ENCODE measurements at regions not wholly inside any gene's neighbourhood (a gene's known extent, or its start where the extent isn't known, plus 50 kb on each side); places are given as distances from the start of the nearest gene placed in this dataset.
A peak's percentile ranks its signal among the peaks of the same experiment; 100 is the strongest.

GRCh38 chr10:36331121-36331520 is 689.0 kb upstream of the FZD8 start:
- intact Hi-C loops (cut with micrococcal nuclease) (no loop called here), dilution Hi-C loops (cut with MboI; ENCODE audit: extremely low pct_ligation_motif_present, low sequenced_read_pairs) (no loop called here)
- BruUV-seq (replicated peaks): no TSS peak
- Histone ChIP-seq H3K27me3 (ENCODE audit: control insufficient read depth in 2 of 2, insufficient read depth in 2 of 2, low read length in 2 of 2) (no peaks in the 10 kb centered on the region), H3K4me3 (replicated peaks in 1 of 3; ENCODE audit: insufficient read depth in 1 of 3, low read depth in 1 of 3, low read length in 3 of 3) (no peak overlapping the region), H3K36me3 (ENCODE audit: control insufficient read depth in 2 of 2, extremely low read depth in 1 of 2, insufficient read depth in 2 of 2, low read length in 2 of 2) (no peaks in the 10 kb centered on the region), H3K9me3 (replicated peaks; ENCODE audit: control insufficient read depth, insufficient read depth, low read length) (no peaks in the 10 kb centered on the region), H3K9ac (replicated peaks; ENCODE audit: extremely low read depth, insufficient read depth, low read length) (no peak overlapping the region), H4K20me1 (replicated peaks; ENCODE audit: control insufficient read depth, extremely low read depth, insufficient read depth, low read length) (no peaks in the 10 kb centered on the region), H3K27ac (ENCODE audit: insufficient read depth, low read depth, low read length) (no peak overlapping the region), H3K4me1 (ENCODE audit: control insufficient read depth, extremely low read depth, insufficient read depth, low read length) (peaks cover 4% of the 10 kb centered on the region), H3K79me2 (ENCODE audit: control insufficient read depth, insufficient read depth, low read length) (no peaks in the 10 kb centered on the region), H3K4me2 (ENCODE audit: insufficient read depth, low read length) (peak overlapping the region; percentile 8), H2AFZ (ENCODE audit: low read depth, low read length) (peak overlapping the region; percentile 24), H3K9me1 (replicated peaks; ENCODE audit: control insufficient read depth, extremely low read depth, insufficient read depth, low read length) (no peaks in the 10 kb centered on the region)
- FAIRE-seq: no peak
- ChIA-PET CTCF (no interaction called here), POLR2A (no interaction called here)
- peak; percentile 70 for DNase-seq (ENCODE audit: low read depth, low spot score)
- TF ChIP-seq EZH2 (IDR thresholded peaks at IDR 0.05; ENCODE audit: borderline replicate concordance, low read depth, low read length, severe bottlenecking) (no peak), POLR2AphosphoS5 (IDR thresholded peaks at IDR 0.05; ENCODE audit: insufficient read depth, low read depth, low read length) (no peak), FOS (IDR thresholded peaks at IDR 0.05; ENCODE audit: borderline replicate concordance, insufficient read depth, low read length) (no peak), POLR2A (IDR thresholded peaks at IDR 0.05; ENCODE audit: low read depth, low read length) (no peak), GATA2 (IDR thresholded peaks at IDR 0.05; ENCODE audit: insufficient read depth, insufficient read length, low read depth, low read length) (no peak), JUN (IDR thresholded peaks at IDR 0.05; ENCODE audit: borderline replicate concordance, insufficient read depth, insufficient read length, low read depth) (peak; percentile 3), MYC (IDR thresholded peaks at IDR 0.05; ENCODE audit: low read depth, low read length) (no peak), MAX (IDR thresholded peaks at IDR 0.05; ENCODE audit: insufficient read depth, insufficient read length) (no peak)

DNA sequence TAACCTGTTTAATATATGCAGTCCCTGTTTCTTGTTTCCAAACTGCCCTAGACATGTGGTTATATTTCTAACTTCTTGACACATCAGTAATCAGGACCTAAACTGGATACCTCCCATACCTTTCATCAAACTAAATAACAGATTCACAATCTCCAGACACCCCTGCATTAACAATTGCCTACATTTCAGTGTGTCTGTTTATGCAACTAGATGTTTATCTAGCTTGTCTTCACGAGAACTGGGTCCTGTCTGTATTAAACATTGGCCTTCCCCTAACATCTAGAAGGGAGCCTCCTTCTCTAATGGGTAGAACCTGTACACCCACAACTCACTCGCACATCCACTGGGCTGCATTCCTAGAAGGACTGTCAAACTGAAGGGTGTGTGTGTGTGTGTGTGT is 683.7 kb upstream of the FZD8 start:
- no peaks in the 10 kb centered on the region for H3K36me3 ChIP-seq (ENCODE audit: control insufficient read depth in 2 of 2, extremely low read depth in 1 of 2, insufficient read depth in 2 of 2, low read length in 2 of 2)
- no peaks in the 10 kb centered on the region for H3K27me3 ChIP-seq (ENCODE audit: control insufficient read depth in 2 of 2, insufficient read depth in 2 of 2, low read length in 2 of 2)
- ChIA-PET CTCF (no interaction called here), POLR2A (no interaction called here)
- DNase-seq (ENCODE audit: low read depth, low spot score) (no peak), FAIRE-seq (no peak)
- H3K27ac ChIP-seq (ENCODE audit: insufficient read depth, low read depth, low read length): no peak overlapping the region
- H3K9ac ChIP-seq (replicated peaks; ENCODE audit: extremely low read depth, insufficient read depth, low read length): no peak overlapping the region
- no peaks in the 10 kb centered on the region for H3K79me2 ChIP-seq (ENCODE audit: control insufficient read depth, insufficient read depth, low read length)
- H3K9me1 ChIP-seq (replicated peaks; ENCODE audit: control insufficient read depth, extremely low read depth, insufficient read depth, low read length): no peaks in the 10 kb centered on the region
- no peak overlapping the region for H3K4me3 ChIP-seq (replicated peaks in 1 of 3; ENCODE audit: insufficient read depth in 1 of 3, low read depth in 1 of 3, low read length in 3 of 3)
- dilution Hi-C loops (cut with MboI; ENCODE audit: extremely low pct_ligation_motif_present, low sequenced_read_pairs): no loop called here
- no peaks in the 10 kb centered on the region for H3K9me3 ChIP-seq (replicated peaks; ENCODE audit: control insufficient read depth, insufficient read depth, low read length)
- no TSS peak for BruUV-seq (replicated peaks)
- H4K20me1 ChIP-seq (replicated peaks; ENCODE audit: control insufficient read depth, extremely low read depth, insufficient read depth, low read length): no peaks in the 10 kb centered on the region
- TF ChIP-seq, protein P1, sequence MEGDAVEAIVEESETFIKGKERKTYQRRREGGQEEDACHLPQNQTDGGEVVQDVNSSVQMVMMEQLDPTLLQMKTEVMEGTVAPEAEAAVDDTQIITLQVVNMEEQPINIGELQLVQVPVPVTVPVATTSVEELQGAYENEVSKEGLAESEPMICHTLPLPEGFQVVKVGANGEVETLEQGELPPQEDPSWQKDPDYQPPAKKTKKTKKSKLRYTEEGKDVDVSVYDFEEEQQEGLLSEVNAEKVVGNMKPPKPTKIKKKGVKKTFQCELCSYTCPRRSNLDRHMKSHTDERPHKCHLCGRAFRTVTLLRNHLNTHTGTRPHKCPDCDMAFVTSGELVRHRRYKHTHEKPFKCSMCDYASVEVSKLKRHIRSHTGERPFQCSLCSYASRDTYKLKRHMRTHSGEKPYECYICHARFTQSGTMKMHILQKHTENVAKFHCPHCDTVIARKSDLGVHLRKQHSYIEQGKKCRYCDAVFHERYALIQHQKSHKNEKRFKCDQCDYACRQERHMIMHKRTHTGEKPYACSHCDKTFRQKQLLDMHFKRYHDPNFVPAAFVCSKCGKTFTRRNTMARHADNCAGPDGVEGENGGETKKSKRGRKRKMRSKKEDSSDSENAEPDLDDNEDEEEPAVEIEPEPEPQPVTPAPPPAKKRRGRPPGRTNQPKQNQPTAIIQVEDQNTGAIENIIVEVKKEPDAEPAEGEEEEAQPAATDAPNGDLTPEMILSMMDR (IDR thresholded peaks at IDR 0.05; ENCODE audit: extremely low read depth in 1 of 2, insufficient read depth in 1 of 2, low read depth in 1 of 2, low read length in 2 of 2): no peak
- TF ChIP-seq POLR2AphosphoS5 (IDR thresholded peaks at IDR 0.05; ENCODE audit: insufficient read depth, low read depth, low read length): no peak
- H3K4me2 ChIP-seq (ENCODE audit: insufficient read depth, low read length): no peak overlapping the region
- intact Hi-C loops (cut with micrococcal nuclease): no loop called here
- no peak overlapping the region for H2AFZ ChIP-seq (ENCODE audit: low read depth, low read length)
- H3K4me1 ChIP-seq (ENCODE audit: control insufficient read depth, extremely low read depth, insufficient read depth, low read length): peaks cover 10% of the 10 kb centered on the region

Data from endothelial cell of umbilical vein (primary cell).